SHP77 (cell line): ENCODE measurements at regions not wholly inside any gene's neighbourhood (a gene's known extent, or its start where the extent isn't known, plus 50 kb on each side); places are given as distances from the start of the nearest gene placed in this dataset.

ENCODE experiments used
- DNase-seq, 2 experiments: peaks; one replicate each; lab custom pipeline; 2025; lab: John Stamatoyannopoulos, UW

DNA sequence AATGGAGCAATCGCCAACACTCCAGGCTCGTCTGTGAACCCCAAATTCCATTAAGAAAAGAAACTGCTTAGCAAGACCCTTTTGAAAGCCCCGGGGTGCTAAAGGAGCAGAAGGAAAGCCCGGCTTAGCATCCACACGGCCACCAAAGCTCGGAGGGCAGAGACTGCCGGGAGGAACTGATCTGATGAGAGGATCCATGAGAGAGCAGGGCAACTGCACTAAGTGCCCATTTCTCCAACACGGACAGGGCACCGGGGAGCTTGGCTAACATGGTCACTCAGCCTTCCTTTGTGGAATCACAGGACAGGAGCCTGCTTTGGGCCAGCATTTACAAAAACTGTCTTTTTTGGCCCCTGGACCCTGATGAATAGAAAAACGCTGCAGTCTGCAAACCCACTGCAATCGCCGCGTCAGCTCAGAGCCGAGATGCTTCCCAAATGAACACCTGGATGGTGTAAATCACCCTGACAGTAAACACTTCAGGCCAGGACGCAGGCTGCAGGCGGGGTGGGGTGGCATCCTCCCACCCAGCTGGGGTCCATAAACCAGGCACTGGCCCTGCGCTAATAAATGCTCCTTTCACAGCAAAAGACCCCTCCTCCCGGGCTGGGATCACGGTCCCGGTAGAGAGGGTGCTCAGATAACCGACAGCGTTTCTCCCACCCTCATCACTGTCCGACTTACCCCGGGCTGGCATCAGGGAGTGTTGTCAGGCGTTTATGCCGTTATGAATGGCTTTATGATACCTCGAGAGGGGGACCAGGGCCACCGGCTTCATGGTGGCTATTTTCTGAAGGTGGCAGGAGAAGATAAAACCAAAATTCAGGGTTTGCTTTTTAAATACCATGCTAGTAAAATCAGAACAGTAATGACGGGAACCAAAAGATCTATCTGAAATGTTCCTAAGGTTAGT lies 299.5 kb downstream of the IRF8 start:
- DNase-seq, result peak; percentile 41

DNA sequence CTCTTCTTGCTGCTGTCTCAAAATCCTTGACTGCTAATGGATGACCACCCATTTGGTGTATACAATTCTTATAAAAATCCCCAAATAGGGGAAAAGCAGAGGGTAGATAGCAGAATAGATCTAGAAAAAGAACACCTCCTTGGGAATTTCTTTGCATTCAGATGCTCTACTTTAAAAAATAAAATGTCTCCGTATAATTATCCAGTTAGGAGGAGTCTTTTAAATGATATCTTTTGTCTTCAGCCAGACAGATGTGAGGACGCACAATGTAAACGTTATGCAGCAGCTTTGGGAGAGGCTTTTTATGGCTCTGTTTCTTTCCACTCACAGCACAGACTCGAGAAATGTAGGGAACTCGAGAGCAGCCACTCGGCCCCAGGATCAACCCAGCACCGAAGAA lies 300.2 kb downstream of the IRF8 start:
- DNase-seq, result no peak

DNA sequence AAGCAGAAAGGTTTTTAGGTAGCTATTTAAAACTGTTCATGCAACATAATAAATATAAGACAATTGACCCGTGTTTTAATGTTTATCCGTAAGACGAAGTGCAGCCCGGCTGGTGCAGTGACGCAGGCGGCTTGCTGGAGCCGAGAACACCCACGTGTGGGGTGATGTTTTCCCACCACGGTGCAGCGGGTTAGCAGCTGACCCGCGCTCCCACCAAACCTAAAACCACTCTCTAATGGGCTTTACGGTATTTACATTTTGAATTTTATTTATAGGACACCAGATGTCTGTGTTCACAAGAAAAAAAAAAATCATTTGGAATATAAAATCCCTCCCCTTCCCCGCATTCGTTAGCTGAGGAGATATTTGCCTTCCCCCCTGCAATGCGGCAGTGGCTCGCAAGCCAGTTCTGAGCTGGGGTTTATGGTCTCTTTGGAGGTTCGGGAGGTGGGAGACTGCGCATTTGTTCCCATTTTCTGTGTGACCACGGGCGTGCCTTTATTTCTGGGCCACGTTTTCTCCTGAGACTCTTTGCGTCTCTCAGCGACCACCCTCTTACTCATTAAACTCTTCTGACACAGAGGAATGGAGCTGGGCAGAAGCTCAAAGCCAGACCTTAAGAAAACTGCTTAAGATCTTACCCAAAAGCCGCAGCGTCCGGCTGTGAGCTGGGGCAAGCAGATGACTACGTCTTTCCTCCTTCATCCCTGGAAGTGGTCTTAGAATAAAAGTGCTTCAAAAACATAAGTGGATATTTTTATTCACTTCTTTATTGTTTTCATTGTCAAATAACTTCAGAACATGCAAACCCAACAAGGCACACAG lies 301.1 kb downstream of the IRF8 start:
- no peak for DNase-seq

DNA sequence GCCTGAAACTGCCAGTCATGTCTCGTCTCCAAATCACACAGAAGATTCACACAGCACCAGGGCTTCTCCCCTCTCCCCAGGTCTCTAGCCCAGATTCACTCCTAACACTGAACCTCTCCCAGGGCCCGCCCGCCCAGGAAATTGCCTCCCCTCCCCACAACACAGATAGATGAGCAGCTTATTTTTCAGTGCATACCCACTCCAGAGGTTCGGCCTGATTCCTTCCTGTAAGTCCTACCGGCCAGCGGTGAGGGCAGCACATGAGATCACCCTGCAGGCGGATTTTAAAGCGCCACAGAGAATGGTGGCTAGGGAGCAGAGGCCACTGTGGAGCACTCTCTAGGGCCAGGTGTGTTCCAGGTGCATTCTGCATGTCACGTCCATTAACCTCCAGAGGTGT lies 301.8 kb downstream of the IRF8 start:
- DNase-seq, result no peak

DNA sequence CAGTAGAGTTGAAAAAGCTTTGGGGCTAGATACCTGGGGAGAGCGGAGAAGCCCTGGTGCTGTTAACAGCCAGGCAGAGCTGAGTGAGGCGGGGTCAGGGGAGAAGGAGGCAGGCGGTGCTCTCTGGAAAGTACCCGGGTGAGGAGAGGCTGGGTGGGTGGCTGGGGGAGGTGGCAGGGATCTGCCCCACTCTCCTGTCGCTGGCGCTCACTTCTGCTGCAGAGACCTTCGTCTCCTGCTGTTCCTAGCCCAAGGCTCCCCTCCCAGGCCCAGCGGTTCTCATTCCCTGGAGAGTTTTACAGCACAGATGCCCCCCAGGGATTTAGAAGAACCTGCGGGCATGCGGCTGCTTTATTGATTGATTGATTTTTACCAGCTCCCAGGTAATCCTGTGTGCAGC lies 302.8 kb downstream of the IRF8 start:
- no peak for DNase-seq

DNA sequence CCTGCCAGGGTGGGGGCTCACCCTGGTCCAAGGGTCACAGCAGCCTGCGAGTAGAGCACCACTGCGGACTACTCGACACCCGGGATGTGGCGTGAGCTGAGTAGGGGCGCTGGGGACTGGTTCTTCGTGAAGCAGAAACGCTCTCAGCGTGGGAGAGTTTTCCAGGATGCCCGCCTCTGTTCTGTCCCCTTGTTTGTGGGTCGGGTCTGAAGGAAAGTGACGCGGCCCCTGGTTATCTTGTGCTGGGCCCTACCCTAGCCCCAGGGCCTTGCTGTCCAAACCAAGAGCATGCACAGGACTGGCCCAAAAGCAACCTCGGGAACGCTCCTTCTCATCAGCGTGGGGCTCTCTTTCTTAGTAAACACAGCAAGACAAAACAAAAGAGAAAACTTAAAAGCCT lies 303.3 kb downstream of the IRF8 start:
- no peak for DNase-seq

DNA sequence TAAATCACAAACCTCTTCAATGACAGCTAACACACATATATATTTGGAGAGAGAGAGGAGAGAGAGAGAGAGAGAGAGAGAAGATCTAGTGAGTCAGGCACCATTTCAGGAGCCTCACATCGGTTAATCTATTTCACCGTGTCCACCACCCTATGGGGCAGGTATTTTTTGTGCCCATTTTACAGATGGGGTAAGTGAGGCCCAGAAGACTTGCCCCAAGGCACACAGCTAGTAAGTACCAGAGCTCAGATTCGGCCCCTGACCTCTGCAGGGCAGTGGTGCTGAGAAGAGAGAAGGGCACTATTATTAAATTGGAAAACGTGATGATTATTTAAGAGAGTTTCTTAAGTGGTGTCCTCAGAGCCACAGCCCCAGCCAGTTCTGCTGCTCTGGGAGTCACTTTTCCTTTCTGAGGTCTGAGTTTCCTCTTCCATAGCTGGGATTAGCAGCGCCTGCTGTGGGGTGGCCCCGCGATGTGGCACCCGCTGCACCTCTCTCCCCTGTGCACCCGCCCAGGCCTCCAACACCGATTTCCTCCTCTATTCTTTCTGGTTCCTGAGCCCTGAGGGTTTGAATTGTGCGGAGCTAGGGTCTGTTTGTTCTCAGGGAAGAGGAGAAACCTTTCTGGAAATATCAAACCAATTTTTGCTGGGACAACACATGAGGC lies 303.9 kb downstream of the IRF8 start:
- no peak for DNase-seq

DNA sequence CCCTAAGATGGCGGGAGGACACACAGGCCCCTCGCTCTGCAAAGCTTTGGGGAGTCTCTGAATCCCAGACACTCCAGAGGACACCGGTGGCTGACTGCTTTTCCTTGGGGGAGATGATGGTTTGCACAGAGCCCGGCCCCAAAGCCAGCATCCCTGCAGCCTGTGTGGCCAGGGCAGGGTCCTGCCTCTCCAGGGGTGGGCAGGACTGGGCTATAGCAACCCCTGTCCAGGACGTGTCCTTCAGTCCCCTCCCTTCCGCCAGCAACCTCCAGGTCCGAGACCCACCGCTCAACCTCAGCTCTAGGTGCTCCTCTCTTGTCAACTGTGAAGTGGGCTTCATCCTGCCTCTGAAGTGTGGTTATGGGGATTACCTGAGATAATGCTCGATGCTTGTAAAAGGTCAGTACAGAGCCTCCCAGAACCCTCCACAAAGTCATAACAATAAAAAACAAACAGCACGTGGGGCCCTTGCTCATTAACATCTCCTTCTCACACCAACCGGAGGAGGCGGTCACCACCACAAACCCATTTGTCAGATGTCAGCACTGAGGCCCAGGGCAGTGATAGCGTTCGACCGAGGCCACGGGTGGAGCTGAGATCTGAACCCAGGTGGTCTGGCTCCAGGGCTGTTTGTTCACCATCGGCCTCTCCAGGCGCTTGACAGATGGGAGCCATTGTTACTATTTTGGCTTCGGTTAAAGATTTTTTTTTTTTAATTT lies 304.8 kb downstream of the IRF8 start:
- DNase-seq, result no peak

DNA sequence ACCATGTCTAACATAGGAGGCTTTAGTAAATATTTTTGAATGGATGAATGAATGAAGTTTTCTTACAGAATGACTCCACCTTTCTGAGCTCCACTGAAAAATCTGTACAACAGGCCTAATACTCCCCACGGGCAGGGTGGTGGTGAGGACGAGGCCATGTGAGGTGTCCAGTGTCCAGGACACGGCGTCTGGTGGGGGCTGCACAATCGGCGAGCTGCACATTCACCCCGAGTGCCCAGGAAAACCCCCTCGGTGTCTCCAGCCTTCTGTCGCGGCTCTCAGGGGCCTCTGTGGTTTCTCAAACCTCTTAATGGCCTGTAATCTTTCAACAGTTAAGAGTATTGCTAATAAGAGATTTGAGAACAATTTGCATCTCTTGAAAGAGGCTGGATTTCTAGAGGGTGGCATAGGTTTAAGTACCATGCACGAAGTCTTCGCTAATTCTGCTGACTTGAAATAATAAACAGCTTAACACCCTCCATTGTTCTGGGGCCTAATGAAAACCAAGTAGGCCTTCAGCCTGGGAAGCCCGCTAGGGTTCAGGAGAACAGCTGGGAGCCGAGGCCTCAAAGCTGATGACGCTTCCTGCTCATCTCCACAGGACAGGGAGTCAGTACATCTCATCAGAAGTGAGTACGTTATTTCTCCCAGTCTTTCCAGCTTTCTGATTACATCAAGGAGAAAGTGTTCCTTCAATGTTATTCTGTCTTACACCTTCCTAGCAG lies 304.6 kb upstream of the FOXF1 start:
- no peak for DNase-seq

DNA sequence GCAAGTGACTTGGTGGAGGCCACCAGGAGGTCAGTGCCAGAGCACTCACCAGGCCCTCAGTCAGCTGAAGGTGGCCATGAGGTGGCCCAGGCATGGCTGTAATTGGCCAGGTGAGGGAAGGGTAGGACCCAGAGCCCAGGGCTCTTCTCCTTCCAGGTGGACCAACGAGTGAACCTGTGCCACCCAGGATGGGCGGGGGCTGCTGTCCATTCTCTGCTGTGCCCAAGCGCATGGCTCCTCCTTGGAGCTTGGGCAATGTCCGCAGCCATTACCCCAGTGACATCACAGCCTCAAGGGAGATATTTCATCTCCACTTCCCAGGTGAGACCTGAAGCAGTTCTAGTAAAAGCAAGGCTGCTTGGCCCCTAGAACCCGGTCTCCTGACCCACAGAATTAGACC lies 303.0 kb upstream of the FOXF1 start:
- no peak for DNase-seq

DNA sequence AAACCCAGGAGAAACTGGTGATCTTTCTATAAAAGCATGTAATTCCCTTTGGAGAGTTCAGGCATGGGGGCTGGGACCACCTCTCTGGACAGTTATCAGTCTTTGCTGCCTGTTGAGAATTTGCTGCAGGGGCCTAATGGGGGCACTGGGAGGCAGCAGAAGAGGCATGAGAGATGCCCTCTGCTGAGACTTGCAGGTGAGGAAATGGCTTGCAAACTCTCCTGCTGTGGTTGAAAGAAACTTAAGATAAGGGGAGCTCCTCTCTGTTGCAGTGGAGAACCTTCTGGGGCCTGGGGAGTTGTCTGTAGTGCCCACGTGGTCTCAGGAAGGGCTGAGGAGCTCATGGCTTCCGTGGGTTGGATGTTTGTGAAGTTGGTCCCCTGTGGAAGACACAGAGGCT lies 301.1 kb upstream of the FOXF1 start:
- DNase-seq, result no peak

DNA sequence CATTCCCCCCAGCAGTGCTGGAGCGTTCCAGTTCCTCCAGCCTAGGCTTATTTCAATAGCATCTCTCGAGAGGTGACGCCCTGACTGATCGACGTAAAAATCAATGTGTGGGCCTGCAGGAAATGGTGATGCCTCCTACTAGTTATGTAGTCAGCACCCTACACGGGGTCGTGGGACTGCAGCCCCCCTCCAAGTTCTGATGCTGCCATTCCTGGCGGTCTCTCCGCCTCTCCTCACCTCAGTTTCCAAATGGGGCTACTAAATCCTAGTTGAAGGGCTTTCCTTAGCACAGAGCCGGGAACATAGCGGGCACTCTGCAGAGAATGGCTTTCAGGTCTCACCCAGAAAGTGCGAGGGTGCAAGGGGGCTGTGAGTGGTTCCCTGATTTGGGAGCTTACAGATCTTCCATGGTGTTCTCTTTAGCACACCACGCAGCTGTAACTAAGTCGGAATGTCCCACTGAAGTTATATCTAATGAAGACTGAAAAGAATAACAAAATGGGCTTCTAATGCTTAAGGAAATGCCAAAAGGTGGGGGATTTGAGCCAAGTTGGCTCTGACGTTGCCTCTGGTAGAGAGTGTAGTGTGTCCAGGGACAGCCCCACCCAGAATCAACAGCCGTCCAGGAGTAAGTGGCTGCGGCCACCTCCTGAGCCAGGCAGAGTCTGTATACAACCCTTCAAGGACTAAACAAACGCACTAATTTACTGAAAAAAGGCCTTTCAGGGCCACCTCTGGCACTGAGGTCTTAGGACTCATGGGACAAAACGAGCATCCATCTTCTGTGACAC lies 299.7 kb upstream of the FOXF1 start:
- no peak for DNase-seq

DNA sequence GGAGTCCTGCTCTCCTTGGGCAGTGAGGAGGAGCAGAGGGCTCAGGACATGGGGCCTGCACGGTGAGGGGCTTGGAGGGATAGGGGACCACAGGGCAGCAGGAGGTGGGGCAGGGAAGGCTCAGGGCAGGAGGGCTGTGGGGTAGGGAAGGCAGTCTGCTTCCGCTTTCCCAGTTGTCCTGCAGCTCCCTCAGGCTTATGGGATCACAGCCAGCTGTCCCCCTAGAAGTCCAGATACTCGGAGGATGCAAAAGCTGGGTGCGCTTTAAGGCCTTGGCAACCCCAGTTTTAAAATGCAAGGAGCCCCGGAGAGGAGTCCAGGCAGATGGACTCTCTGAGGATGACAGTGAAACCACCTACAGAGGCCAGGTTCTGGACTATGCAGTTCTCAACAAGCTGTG lies 299.1 kb upstream of the FOXF1 start:
- no peak for DNase-seq

DNA sequence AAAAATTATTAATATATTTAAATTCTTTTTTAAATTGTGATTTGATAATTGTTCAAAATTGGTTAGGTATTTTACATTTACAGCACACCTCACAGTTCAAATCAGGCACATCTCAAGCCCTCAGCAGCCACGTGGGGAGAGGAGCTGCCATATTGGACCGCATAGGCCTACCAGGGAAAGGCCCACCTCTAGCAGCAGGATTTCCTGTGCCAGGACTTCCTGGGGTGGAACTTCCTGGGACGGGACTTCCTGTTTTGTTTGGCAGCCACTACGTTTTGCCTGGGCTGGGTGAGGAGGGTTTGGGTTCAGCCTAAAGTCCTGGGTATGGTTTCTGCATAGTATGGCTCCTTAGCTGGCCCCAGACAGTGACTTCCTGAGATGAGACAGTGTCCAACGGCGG lies 298.5 kb upstream of the FOXF1 start:
- DNase-seq, result no peak

DNA sequence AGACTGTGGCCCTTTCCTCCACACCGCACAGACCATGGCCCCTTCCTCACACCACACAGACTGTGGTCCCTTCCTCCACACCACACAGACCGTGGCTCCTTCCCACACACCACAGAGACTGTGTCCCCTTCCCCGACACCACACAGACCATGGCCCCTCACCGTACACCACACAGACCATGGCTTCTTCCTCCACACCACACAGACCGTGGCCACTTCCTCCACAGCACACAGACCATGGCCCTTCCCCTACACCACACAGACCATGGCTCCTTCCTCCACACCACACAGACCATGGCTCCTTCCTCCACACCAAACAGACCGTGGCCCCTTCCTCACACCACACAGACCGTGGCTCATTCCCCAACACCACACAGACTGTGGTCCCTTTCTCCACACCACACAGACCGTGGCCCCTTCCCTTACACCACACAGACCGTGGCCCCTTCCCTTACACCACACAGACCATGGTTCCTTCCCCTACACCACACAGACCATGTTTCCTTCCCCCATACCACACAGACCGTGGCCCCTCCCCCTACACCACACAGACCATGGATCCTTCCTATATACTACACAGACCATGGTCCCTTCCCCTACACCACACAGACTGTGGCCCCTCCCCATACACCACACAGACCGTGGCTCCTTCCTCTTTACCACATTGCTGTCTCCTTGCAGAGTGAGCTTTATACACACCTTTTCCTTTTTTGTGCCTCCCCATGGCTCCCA lies 297.5 kb upstream of the FOXF1 start:
- DNase-seq, result no peak

DNA sequence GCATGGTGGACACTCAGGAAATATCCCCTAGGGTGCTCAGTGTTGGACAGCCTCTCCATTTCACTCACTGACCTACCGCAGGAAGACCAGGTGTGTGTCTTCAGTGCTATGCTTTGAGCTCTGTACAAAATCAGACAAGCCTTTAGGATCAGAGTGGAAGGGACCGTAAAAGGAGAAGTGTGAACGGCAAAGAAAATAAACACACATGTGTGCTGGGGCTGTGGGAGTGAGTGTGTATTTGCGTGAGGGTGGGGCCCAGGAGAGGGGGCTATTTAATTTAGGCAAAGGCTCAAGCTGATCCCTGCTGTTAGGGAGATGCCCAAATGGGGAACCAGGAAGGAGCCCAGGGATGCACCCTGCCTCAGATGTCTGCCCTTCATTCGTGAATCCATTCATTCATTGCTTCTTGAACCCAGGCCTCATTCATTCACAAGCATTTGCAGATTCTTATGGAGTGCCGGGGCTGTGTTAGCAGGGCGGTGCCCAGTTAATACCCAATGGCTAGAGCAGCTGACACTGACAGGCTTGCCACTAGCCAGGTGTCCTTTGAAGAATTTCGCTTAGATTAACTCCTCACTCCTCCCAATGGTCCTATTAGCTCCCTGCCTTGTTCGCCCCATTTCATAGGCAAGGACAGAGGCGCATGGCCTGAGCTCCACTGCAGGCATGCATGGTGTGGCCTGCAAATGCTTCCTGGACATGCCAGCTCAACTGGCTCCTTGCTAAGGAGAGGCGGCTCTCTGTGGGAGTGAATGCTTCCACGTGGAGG lies 296.7 kb upstream of the FOXF1 start:
- DNase-seq, result no peak

DNA sequence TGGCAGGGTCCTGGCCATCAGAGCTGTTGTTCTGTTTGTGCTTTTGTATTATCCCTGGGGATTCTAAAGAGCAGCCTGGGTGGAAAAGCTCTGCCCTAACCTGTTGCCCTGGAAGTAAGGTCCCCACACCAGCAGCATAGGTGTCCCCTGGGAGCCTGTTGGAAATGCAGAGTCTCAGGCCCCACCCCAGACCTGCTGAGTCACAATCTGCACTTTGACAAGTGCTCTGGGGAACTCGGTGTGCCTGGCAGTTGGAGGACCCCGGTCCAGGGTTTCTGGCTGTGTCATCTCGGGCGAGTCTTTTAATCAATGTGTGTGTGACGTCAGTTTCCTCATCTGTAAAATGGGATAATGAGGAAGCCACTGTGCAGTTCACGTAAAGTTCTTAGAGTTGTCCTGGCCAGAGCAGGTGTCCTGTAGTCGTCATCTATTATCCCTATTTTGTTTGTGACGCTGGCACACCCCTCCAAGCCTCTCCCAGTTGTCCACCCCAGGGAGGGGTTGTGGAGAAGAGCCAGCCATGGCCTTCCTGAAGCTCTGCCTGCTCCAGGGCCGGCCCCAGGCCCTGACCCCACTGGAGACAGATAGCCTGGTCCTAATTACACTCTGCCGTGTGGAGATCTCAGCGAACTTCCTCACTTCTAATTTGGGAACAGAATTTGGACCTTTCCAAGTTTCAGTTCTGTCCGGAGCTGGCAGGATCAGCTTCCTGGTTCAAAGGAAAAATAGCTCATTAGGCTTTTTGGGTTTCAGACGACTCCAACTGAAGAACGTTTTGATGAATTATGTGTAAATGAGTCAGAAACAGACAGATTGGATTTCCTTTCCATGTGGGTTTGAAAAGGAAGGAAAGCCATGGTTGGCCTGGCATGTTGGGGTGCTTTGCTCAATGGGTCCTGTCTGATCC lies 295.7 kb upstream of the FOXF1 start:
- no peak for DNase-seq
